ENCODE measurements at regions not wholly inside any gene's neighbourhood (a gene's known extent, or its start where the extent isn't known, plus 50 kb on each side); places are given as distances from the start of the nearest gene placed in this dataset.
"Not testable (repeated sequence)": the region's sequence is repeated elsewhere in the genome, so short reads cannot be mapped to it uniquely, and the experiment has no call there.

DNA sequence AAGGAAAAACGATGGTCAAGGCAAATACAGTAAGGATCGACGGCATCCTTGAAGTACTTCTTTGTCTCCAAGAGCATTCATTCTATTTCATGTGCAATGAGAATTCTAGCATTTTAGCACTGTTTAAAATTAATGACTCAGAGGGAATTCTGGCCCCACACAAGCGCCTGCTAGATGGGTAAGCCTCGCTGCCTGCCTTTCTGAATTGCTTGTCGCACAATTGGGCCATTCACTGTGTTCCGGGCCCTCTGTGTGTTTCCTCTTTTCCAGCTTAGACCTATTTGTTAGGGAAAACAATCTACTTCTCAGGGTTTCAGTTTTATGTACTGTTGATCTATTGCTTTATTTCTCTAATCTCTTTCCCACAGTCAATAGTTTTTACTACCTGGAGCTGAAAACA, 204.7 kb upstream of the ZNF32 start:
- Mint-ChIP-seq H3K27me3 (no peaks in the 10 kb centered on the region), H3K36me3 (ENCODE audit: low read depth) (peaks cover 3% of the 10 kb centered on the region), H3K27ac (no peak overlapping the region), H3K4me1 (peaks cover 3% of the 10 kb centered on the region), H3K4me3 (no peak overlapping the region)
- ATAC-seq (no peak), DNase-seq (no peak)
- no peaks in the 10 kb centered on the region for H3K9me3 ChIP-seq (ENCODE audit: control insufficient read depth, low read length, poor library complexity, severe bottlenecking)

DNA sequence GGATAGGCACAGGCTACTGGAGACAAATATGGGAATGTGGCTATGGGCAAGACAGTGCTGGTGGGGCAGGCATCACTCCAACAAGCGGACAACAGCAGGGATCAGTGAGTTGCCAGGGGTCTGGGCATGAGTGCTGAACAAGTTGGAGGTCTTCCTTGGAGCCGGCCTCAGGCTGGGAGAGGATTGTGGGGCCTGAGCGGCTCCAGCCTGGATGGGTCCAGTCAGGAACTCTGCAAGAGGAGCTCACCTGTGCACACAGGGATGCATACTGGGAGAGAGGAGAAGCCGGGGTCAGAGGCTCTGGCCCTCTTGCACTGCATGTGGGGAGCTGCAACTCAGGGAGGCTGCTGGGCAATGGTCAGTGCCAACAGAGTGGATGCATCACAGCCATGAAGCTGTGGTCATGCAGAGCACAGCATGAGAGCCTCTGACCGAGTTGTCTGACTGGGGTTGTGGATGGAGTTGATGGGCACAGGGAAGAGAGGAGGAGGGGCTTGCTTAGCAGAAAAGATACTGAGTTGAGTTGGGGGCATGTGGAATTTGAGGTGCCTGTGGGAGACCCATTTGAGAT, 204.0 kb upstream of the ZNF32 start:
- H3K36me3 Mint-ChIP-seq (ENCODE audit: low read depth): peaks cover 3% of the 10 kb centered on the region
- no peak for ATAC-seq
- DNase-seq: no peak
- no peak overlapping the region for H3K27ac Mint-ChIP-seq
- H3K4me3 Mint-ChIP-seq: no peak overlapping the region
- no peaks in the 10 kb centered on the region for H3K27me3 Mint-ChIP-seq
- no peaks in the 10 kb centered on the region for H3K9me3 ChIP-seq (ENCODE audit: control insufficient read depth, low read length, poor library complexity, severe bottlenecking)
- H3K4me1 Mint-ChIP-seq: peaks cover 3% of the 10 kb centered on the region

DNA sequence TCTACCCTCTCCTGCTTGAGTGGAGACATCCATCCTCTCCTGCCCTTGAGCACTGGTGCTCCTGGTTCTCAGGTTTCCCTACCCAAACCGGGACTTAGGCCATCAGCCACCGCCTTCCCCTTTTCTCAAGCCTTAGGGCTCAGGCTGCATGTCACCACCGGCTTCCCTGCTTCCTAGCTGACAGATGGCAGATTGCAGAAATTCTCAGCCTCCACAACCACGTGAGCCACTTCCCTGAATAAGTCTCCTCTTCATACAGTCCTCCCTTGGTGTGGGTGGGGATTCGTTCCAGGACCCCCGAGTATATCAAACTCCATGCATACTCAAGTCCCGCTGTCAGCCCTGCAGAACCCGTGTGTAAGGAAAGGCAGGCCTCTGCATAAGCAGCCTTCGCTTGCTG, 203.5 kb upstream of the ZNF32 start:
- DNase-seq (no peak), ATAC-seq (no peak)
- no peaks in the 10 kb centered on the region for H3K27me3 Mint-ChIP-seq
- peaks cover 3% of the 10 kb centered on the region for H3K4me1 Mint-ChIP-seq
- H3K9me3 ChIP-seq (ENCODE audit: control insufficient read depth, low read length, poor library complexity, severe bottlenecking): no peaks in the 10 kb centered on the region
- H3K27ac Mint-ChIP-seq: no peak overlapping the region
- H3K4me3 Mint-ChIP-seq: no peak overlapping the region
- peaks cover 3% of the 10 kb centered on the region for H3K36me3 Mint-ChIP-seq (ENCODE audit: low read depth)

DNA sequence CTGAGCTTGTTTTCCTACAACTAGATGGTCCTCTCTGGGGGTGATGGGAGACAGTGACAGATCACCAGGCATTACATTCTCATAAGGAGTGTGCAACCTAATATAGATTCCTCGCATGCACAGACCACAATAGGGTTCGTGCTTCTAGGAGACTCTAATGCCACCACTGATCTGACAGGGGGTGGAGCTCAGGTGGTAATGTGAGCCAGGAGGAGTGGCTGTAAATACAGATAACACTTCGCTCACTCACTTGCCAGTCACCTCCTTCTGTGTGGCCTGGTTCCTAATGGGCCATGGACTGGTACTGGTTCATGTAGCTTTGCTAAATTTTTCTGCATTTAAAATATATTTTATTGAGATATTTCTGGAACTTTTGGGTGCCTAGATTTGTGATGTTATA, 202.3 kb upstream of the ZNF32 start:
- H3K9me3 ChIP-seq (ENCODE audit: control insufficient read depth, low read length, poor library complexity, severe bottlenecking): no peaks in the 10 kb centered on the region
- no peak for ATAC-seq
- peaks cover 2% of the 10 kb centered on the region for H3K36me3 Mint-ChIP-seq (ENCODE audit: low read depth)
- no peak for DNase-seq
- H3K27me3 Mint-ChIP-seq: no peaks in the 10 kb centered on the region
- H3K27ac Mint-ChIP-seq: no peak overlapping the region
- no peak overlapping the region for H3K4me3 Mint-ChIP-seq
- peaks cover 9% of the 10 kb centered on the region for H3K4me1 Mint-ChIP-seq

DNA sequence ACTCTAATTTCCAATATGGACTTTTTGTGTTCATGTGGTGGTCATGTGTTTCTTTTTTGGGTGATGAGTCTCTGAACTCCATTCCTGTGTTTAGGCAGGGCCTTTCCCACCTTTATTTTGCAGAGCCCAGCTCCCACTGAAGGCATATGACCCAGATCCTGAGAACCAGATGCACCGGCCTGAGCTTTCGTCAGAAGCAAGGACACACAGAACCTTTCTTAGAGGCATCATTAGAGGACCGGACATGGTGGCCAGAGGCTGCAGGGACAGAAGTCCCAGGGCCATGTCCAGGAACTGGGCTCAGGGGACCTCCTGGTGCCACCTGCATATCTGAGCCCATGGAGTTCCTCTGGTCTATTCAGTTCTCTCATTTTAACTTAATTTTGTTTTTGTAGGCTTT, 200.9 kb upstream of the ZNF32 start:
- no peak for ATAC-seq
- Mint-ChIP-seq H3K4me1 (peaks cover 16% of the 10 kb centered on the region), H3K36me3 (ENCODE audit: low read depth) (no peaks in the 10 kb centered on the region), H3K27ac (no peak overlapping the region), H3K4me3 (no peak overlapping the region), H3K27me3 (no peaks in the 10 kb centered on the region)
- no peak for DNase-seq
- H3K9me3 ChIP-seq (ENCODE audit: control insufficient read depth, low read length, poor library complexity, severe bottlenecking): no peaks in the 10 kb centered on the region

DNA sequence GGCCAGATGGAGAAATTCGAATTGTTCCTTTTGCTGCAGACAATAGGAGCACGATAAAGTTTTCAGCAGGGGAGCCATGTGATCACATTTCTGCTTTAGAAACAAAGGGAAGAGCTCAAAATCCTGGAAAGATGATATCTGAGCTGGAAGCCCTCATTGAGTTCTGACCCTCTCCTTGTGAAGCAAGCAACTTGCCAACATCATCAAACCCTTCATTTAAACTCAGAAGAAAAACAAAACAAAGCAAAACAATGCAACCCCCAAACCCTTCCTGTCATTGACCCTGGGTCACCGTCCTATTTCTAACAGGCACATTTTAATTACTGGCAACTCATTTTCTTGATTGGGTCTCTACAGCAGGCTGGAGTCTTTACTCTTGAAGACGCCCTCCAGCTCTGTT, 198.3 kb upstream of the ZNF32 start:
- H3K4me3 Mint-ChIP-seq: peak overlapping the region; percentile 86

DNA sequence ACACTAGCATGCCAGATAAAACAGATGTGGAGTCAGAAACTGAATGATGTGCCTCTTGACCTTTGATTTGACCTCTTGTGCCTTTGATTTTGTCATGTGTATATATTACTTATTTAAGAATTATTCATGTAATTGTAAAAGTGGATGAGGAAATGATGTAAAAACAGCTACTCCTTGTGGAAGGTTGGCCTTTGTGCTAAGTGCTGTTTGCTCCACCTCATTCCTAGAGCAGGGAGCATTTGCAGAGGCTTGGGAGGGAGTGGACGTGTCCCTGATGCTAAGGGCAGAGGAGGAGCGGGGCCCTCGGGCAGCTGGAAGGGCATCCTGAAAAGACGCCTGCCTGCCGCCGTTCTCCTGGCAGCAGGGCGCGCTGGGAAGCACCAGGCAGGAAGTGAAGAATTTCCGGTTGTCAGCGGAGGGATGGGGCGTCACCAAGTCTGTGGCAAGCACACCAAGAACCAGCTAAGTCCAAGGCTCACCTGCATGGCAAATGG, 197.6 kb upstream of the ZNF32 start:
- peaks cover 19% of the 10 kb centered on the region for H3K4me1 Mint-ChIP-seq
- ATAC-seq: peak; percentile 72
- no peaks in the 10 kb centered on the region for H3K9me3 ChIP-seq (ENCODE audit: control insufficient read depth, low read length, poor library complexity, severe bottlenecking)
- peak overlapping the region; percentile 86 for H3K4me3 Mint-ChIP-seq
- H3K27ac Mint-ChIP-seq: peak overlapping the region; percentile 93
- DNase-seq: peak in 2 of 3 donors; percentile 11 to 23
- H3K27me3 Mint-ChIP-seq: peaks cover 2% of the 10 kb centered on the region
- H3K36me3 Mint-ChIP-seq (ENCODE audit: low read depth): peaks cover 2% of the 10 kb centered on the region

More for the DNA sequence above, 198.3 kb upstream of the ZNF32 start:
- Mint-ChIP-seq H3K27me3 (no peaks in the 10 kb centered on the region), H3K36me3 (ENCODE audit: low read depth) (peaks cover 2% of the 10 kb centered on the region), H3K27ac (peak overlapping the region; percentile 8), H3K4me1 (peaks cover 19% of the 10 kb centered on the region)
- ATAC-seq (no peak), DNase-seq (no peak)
- no peaks in the 10 kb centered on the region for H3K9me3 ChIP-seq (ENCODE audit: control insufficient read depth, low read length, poor library complexity, severe bottlenecking)

DNA sequence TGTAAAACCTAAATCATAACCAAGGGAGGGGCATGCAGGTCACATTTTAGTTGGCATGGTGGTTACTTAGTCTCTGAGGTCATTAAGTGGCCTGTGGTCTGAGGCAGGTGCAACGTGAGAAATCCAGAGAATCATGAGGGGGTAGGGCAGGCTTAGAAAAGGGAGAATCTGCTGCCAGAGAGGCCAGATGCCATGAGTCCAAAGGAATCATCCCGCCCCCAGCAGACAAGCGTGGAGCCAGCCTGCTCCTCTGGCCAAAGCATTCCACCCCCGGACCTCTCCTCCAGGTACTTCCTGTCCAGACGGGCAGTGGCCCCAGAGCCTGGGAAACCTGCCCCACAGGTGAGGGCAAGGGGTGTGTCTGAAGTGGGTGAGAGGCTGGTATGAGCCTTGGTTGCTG, 196.4 kb upstream of the ZNF32 start:
- ATAC-seq: no peak
- peak overlapping the region; percentile 77 for H3K27ac Mint-ChIP-seq
- peaks cover 19% of the 10 kb centered on the region for H3K4me1 Mint-ChIP-seq
- no peak for DNase-seq
- H3K9me3 ChIP-seq (ENCODE audit: control insufficient read depth, low read length, poor library complexity, severe bottlenecking): no peaks in the 10 kb centered on the region
- H3K36me3 Mint-ChIP-seq (ENCODE audit: low read depth): peaks cover 2% of the 10 kb centered on the region
- H3K27me3 Mint-ChIP-seq: peaks cover 6% of the 10 kb centered on the region
- no peak overlapping the region for H3K4me3 Mint-ChIP-seq

DNA sequence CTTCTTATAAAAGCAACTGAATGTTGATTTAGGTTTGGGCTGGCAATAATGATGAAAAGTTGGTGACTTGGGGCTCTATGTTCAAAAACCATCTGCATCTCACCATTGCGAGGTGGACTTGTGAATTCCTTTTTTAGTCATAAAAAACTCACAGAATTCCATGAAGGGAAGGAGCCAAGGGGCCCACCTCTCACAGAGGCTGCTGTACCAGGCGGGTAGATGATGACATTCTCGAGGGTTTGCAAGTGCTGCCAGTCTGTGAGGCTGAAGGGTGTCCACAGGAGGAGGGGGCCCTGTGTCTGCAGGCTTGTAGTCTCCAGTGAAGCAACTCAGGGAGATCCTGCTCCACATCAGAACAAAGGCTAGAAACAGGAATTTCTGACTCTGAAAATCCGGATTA, 195.5 kb upstream of the ZNF32 start:
- H3K4me1 Mint-ChIP-seq: peaks cover 19% of the 10 kb centered on the region
- peaks cover 6% of the 10 kb centered on the region for H3K27me3 Mint-ChIP-seq
- no peak overlapping the region for H3K4me3 Mint-ChIP-seq
- ATAC-seq (no peak), DNase-seq (no peak)
- H3K27ac Mint-ChIP-seq: peak overlapping the region; percentile 77
- H3K36me3 Mint-ChIP-seq (ENCODE audit: low read depth): peaks cover 2% of the 10 kb centered on the region
- H3K9me3 ChIP-seq (ENCODE audit: control insufficient read depth, low read length, poor library complexity, severe bottlenecking): no peaks in the 10 kb centered on the region

DNA sequence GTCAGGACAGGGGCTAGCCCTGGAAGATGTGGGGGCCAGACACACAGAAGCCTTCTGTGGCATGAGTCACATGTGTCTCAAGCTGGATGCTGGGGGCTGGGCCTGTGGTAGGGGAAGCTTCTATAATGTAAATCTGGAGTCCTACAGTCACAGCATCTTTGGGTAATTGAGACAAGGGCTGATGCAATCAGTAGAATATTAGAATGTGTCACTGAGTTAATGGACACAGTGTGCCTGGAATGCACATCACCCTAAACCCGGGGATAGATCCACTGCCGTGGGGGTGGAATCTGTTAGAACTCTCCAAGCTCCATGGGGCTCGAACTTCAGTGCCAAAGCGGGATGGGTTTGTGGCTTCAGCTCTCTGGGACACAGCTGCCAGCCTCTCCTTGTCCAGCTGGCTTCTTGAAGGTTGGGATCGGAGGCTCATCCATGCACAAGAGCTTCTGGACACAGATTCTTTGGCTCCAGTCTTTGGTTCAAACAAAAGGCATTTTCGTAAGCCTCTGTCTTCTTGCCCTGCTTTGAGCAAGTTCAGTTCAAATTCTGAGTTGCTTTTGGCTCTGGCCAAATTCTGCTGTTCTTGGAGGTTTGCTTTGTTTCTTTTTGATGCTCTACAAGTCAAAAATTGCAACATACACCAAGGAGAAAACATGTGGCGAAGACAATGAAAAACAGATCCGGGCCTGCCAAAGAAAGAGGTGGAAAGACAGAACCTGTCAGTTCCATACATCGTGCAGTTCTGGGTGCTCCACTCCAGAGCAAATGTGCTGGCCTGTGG, 194.8 kb upstream of the ZNF32 start:
- DNase-seq (no peak), ATAC-seq (no peak)
- H3K9me3 ChIP-seq (ENCODE audit: control insufficient read depth, low read length, poor library complexity, severe bottlenecking): no peaks in the 10 kb centered on the region
- Mint-ChIP-seq H3K36me3 (ENCODE audit: low read depth) (peaks cover 2% of the 10 kb centered on the region), H3K27me3 (peaks cover 6% of the 10 kb centered on the region), H3K4me3 (no peak overlapping the region), H3K4me1 (peaks cover 19% of the 10 kb centered on the region), H3K27ac (peak overlapping the region; percentile 41)

DNA sequence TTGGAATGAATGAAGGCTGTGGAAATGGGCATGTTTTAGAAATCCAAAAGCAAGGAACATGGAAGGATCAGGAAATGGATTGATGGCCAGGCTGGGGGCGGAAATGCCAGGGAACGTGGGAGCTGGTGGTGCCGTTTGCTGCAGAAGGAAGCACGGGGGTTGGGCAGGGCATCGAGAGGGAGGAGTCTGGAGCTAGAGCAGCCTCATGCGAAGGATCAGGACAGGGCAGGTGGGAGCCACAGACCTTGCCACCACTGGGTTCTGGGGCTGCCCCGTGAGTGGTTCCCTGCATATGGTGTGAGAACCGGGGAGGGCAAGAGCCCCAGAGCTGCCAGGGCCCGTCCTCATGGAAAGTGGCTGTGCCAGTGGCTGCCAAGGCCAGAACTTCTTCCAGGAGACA, 193.8 kb upstream of the ZNF32 start:
- Mint-ChIP-seq H3K4me3 (no peak overlapping the region), H3K36me3 (ENCODE audit: low read depth) (peaks cover 2% of the 10 kb centered on the region), H3K27me3 (peaks cover 6% of the 10 kb centered on the region), H3K27ac (no peak overlapping the region), H3K4me1 (peaks cover 19% of the 10 kb centered on the region)
- H3K9me3 ChIP-seq (ENCODE audit: control insufficient read depth, low read length, poor library complexity, severe bottlenecking): no peaks in the 10 kb centered on the region
- no peak for ATAC-seq
- DNase-seq: no peak

DNA sequence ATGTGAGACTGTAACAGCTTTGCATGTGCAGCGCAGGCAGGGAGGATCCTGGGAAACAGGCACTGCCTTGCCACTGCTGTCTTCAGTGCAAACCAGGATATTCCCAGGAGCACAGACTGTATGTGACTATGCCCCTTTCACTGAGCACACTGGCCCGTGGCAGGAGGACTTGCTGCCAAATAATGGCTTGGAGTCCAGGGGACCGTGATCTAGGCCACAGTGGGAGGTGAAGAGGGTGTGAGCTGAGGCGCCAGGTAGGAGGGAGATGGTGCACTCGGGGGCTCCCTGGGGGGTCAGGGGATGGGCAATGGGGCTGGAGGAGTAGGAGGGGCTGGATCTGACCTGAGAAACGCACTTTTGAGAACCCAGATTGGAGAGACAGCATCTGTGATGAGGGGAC, 193.4 kb upstream of the ZNF32 start:
- ATAC-seq (no peak), DNase-seq (no peak)
- Mint-ChIP-seq H3K4me1 (peaks cover 19% of the 10 kb centered on the region), H3K4me3 (no peak overlapping the region), H3K36me3 (ENCODE audit: low read depth) (peaks cover 2% of the 10 kb centered on the region), H3K27ac (no peak overlapping the region), H3K27me3 (peaks cover 6% of the 10 kb centered on the region)
- no peaks in the 10 kb centered on the region for H3K9me3 ChIP-seq (ENCODE audit: control insufficient read depth, low read length, poor library complexity, severe bottlenecking)

DNA sequence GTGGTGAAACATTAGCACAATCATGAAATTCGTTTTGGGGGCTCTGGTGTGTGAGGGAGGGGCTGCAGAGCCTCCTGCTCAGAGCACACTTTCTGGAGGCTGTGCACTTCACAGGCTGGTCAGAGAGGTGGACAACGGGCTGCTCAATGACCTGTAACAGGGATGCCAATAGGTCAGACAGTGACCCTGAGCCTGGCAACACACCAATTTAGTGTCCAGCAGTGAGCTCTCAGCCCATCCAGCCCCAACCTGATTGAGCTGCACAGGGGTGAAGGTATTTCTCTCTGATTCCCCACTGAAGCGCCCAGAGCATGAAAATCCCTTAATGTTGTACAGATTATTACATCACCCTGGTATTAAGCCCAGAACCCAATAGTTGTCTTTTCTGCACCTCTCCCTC, 191.3 kb upstream of the ZNF32 start:
- H3K4me3 Mint-ChIP-seq: no peak overlapping the region
- ATAC-seq: no peak
- peaks cover 6% of the 10 kb centered on the region for H3K27me3 Mint-ChIP-seq
- H3K36me3 Mint-ChIP-seq (ENCODE audit: low read depth): peaks cover 2% of the 10 kb centered on the region
- peaks cover 7% of the 10 kb centered on the region for H3K4me1 Mint-ChIP-seq
- no peak for DNase-seq
- no peak overlapping the region for H3K27ac Mint-ChIP-seq
- no peaks in the 10 kb centered on the region for H3K9me3 ChIP-seq (ENCODE audit: control insufficient read depth, low read length, poor library complexity, severe bottlenecking)

DNA sequence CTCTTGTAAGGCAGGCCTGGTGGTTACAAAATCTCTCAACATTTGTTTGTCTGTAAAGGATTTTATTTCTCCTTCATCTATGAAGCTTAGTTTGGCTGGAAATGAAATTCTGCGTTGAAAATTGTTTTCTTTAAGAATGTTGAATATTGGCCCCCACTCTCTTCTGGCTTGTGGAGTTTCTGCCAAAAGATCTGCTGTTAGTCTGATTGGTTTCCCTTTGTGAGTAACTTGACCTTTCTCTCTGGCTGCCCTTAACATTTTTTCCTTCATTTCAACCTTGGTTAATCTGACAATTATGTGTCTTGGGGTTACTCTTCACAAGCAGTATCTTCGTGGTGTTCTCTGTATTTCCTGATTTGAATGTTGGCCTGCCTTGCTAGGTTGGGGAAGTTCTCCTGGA, 186.1 kb upstream of the ZNF32 start:
- H3K4me1 Mint-ChIP-seq; H3K27ac Mint-ChIP-seq; H3K4me3 Mint-ChIP-seq; H3K9me3 ChIP-seq (ENCODE audit: control insufficient read depth, low read length, poor library complexity, severe bottlenecking); ATAC-seq; H3K36me3 Mint-ChIP-seq (ENCODE audit: low read depth); DNase-seq; H3K27me3 Mint-ChIP-seq: not testable (repeated sequence)

All from T-helper 17 cell (primary cell).